Suprapubic skin (tissue), 4 donors: ENCODE measurements at regions not wholly inside any gene's neighbourhood (a gene's known extent, or its start where the extent isn't known, plus 50 kb on each side); places are given as distances from the start of the nearest gene placed in this dataset.
A peak's percentile ranks its signal among the peaks of the same experiment; 100 is the strongest.

Experiments
- DNase-seq, 2 donors: peaks; one replicate each; pipeline ENCODE4 v3.0.0-alpha.2; 2019; ENCODE audit warnings: low spot score in 2 of 2
- H3K27ac ChIP-seq: fragments of 200-600 bp; sonication (generic); one replicate; pipeline ENCODE4 v1.5.1; 2019
- H3K27me3 ChIP-seq: fragments of 200-600 bp; sonication (generic); one replicate; pipeline ENCODE4 v1.5.1; 2019
- H3K36me3 ChIP-seq: fragments of 200-600 bp; sonication (generic); one replicate; pipeline ENCODE4 v1.5.1; 2019
- H3K4me1 ChIP-seq: fragments of 200-600 bp; sonication (generic); one replicate; pipeline ENCODE4 v1.5.1; 2019
- H3K4me3 ChIP-seq: fragments of 200-600 bp; sonication (generic); one replicate; pipeline ENCODE4 v1.5.1; 2019; ENCODE audit warnings: mild to moderate bottlenecking
- H3K9me3 ChIP-seq: fragments of 200-600 bp; sonication (generic); one replicate; pipeline ENCODE4 v1.5.1; 2019
- CTCF ChIP-seq, 2 donors: fragments of 200-600 bp in 1 of 2; fragments of 450-650 bp in 1 of 2; sonication (generic) in 1 of 2; IDR thresholded peaks; one replicate each; pipeline ENCODE4 v1.5.1; 2016 to 2019; ENCODE audit warnings: antibody characterized with exemption in 2 of 2, mild to moderate bottlenecking in 1 of 2, moderate library complexity in 1 of 2
- EP300 ChIP-seq: sonication (generic); formaldehyde crosslinking; IDR thresholded peaks from one replicate; pipeline ENCODE4 v1.6.1; 2017; ENCODE audit warnings: antibody characterized with exemption
- POLR2A ChIP-seq, 2 donors: fragments of 450-650 bp; IDR thresholded peaks; one replicate each; pipeline ENCODE4 v1.6.1; 2017; ENCODE audit warnings: antibody characterized with exemption in 2 of 2, mild to moderate bottlenecking in 2 of 2, moderate library complexity in 2 of 2
- POLR2AphosphoS5 ChIP-seq, 3 donors: sonication (generic); formaldehyde crosslinking; IDR thresholded peaks; one replicate each; pipeline ENCODE4 v1.6.1; 2017; ENCODE audit warnings: antibody characterized with exemption in 3 of 3
- WGBS: methylation state at CpG from one replicate; pipeline ENCODE4 v1.1.5; 2018; 5-methylcytosine and 5-hydroxymethylcytosine counted together

- Histone ChIP-seq H3K4me1 (peaks cover 32% of the 10 kb centered on the region), H3K9me3 (no peaks in the 10 kb centered on the region), H3K27me3 (no peaks in the 10 kb centered on the region), H3K4me3 (no peak overlapping the region), H3K27ac (no peak overlapping the region), H3K36me3 (no peaks in the 10 kb centered on the region)
- no peak for DNase-seq
- 94% methylated on average over 1 of the region's 1 CpG for WGBS
- TF ChIP-seq CTCF (IDR thresholded peaks at IDR 0.05) (no peak), EP300 (no peak), POLR2AphosphoS5 (IDR thresholded peaks at IDR 0.05) (no peak), POLR2A (IDR thresholded peaks at IDR 0.05) (no peak)
Observed at GRCh38 chr14:51307551-51307950, 67.5 kb downstream of the TMX1 start.

- Histone ChIP-seq H3K27ac (no peak overlapping the region), H3K9me3 (no peaks in the 10 kb centered on the region)
Observed at GRCh38 chr14:51308866-51309265, 68.8 kb downstream of the TMX1 start.

GRCh38 chr14:51310505-51310944 lies 70.5 kb downstream of the TMX1 start:
- Histone ChIP-seq H3K27ac (peak overlapping the region; percentile 20), H3K27me3 (no peaks in the 10 kb centered on the region), H3K9me3 (no peaks in the 10 kb centered on the region), H3K4me3 (no peak overlapping the region), H3K36me3 (no peaks in the 10 kb centered on the region), H3K4me1 (peaks cover 17% of the 10 kb centered on the region)
- DNase-seq = no peak
- TF ChIP-seq EP300 = no peak
- no peak for TF ChIP-seq POLR2A (IDR thresholded peaks at IDR 0.05)
- TF ChIP-seq POLR2AphosphoS5 (IDR thresholded peaks at IDR 0.05) = no peak
- 56% methylated on average over 1 of the region's 1 CpG for WGBS

More at GRCh38 chr14:51308866-51309265, 68.8 kb downstream of the TMX1 start:
- DNase-seq = no peak
- Histone ChIP-seq H3K4me3 (no peak overlapping the region), H3K27me3 (no peaks in the 10 kb centered on the region), H3K36me3 (no peaks in the 10 kb centered on the region), H3K4me1 (peaks cover 29% of the 10 kb centered on the region)
- TF ChIP-seq POLR2AphosphoS5 (IDR thresholded peaks at IDR 0.05) = no peak
- TF ChIP-seq EP300 = no peak
- TF ChIP-seq CTCF (IDR thresholded peaks at IDR 0.05) = no peak
- no peak for TF ChIP-seq POLR2A (IDR thresholded peaks at IDR 0.05)

GRCh38 chr14:51314321-51315015 lies 74.4 kb downstream of the TMX1 start:
- H3K4me1 ChIP-seq = peaks cover 43% of the 10 kb centered on the region
- no peaks in the 10 kb centered on the region for H3K36me3 ChIP-seq
- no peaks in the 10 kb centered on the region for H3K9me3 ChIP-seq
- H3K27ac ChIP-seq = no peak overlapping the region
- 89% methylated on average over 4 of the region's 4 CpGs for WGBS
- H3K27me3 ChIP-seq = no peaks in the 10 kb centered on the region
- no peak for DNase-seq
- TF ChIP-seq POLR2AphosphoS5 (IDR thresholded peaks at IDR 0.05) = no peak
- no peak overlapping the region for H3K4me3 ChIP-seq

- 79% methylated on average over 2 of the region's 2 CpGs for WGBS
- H3K4me3 ChIP-seq = no peak overlapping the region
Observed at GRCh38 chr14:51317373-51317772, 77.3 kb downstream of the TMX1 start.

GRCh38 chr14:51318813-51319597 lies 79.0 kb downstream of the TMX1 start:
- Histone ChIP-seq H3K9me3 (no peaks in the 10 kb centered on the region), H3K27me3 (no peaks in the 10 kb centered on the region), H3K4me3 (no peak overlapping the region), H3K36me3 (no peaks in the 10 kb centered on the region), H3K27ac (peak overlapping the region; percentile 29), H3K4me1 (peaks cover 36% of the 10 kb centered on the region)
- no peak for DNase-seq
- TF ChIP-seq CTCF (IDR thresholded peaks at IDR 0.05) (no peak), EP300 (no peak), POLR2A (IDR thresholded peaks at IDR 0.05) (no peak), POLR2AphosphoS5 (IDR thresholded peaks at IDR 0.05) (no peak)
- 30% methylated on average over 6 of the region's 6 CpGs for WGBS

More at GRCh38 chr14:51317373-51317772, 77.3 kb downstream of the TMX1 start:
- Histone ChIP-seq H3K4me1 (peaks cover 36% of the 10 kb centered on the region), H3K36me3 (no peaks in the 10 kb centered on the region), H3K27ac (no peak overlapping the region), H3K27me3 (no peaks in the 10 kb centered on the region), H3K9me3 (no peaks in the 10 kb centered on the region)
- no peak for TF ChIP-seq EP300
- no peak for DNase-seq
